Heart left ventricle (tissue), 16 donors: ENCODE measurements at regions not wholly inside any gene's neighbourhood (a gene's known extent, or its start where the extent isn't known, plus 50 kb on each side); places are given as distances from the start of the nearest gene placed in this dataset.

ENCODE experiments used
- ATAC-seq, 4 donors: fragments of 200-7000 bp; cut with Tn5 transposase; one replicate each; pipeline ENCODE4 v1.9.1; 2020 to 2022; ENCODE audit warnings: moderate library complexity in 4 of 4, mild to moderate bottlenecking in 3 of 4, moderate number of reproducible peaks in 1 of 4
- DNase-seq, 5 donors: peaks; one replicate each; pipeline ENCODE4 v3.0.0-alpha.2; 2020
- H3K27ac ChIP-seq, 12 donors: fragments of 200-600 bp; sonication (generic) in 4 of 12; one replicate each; pipeline versions ENCODE4 v1.5.0 to v1.8.0; 2016 to 2022; ENCODE audit warnings: mild to moderate bottlenecking in 2 of 12
- H3K27me3 ChIP-seq, 9 donors: fragments of 200-600 bp; sonication (generic) in 2 of 9; one replicate each; pipeline versions ENCODE4 v1.5.1 to v1.8.0; 2016 to 2022; ENCODE audit warnings: mild to moderate bottlenecking in 3 of 9
- H3K36me3 ChIP-seq, 9 donors: fragments of 200-600 bp; sonication (generic) in 2 of 9; one replicate each; pipeline versions ENCODE4 v1.5.0 to v1.8.0; 2018 to 2022; ENCODE audit warnings: mild to moderate bottlenecking in 2 of 9
- H3K4me1 ChIP-seq, 12 donors: fragments of 200-600 bp; sonication (generic) in 4 of 12; one replicate each; pipeline versions ENCODE4 v1.5.0 to v1.8.0; 2016 to 2022; ENCODE audit warnings: mild to moderate bottlenecking in 3 of 12
- H3K4me3 ChIP-seq, 12 donors: fragments of 200-600 bp; sonication (generic) in 4 of 12; one replicate each; pipeline versions ENCODE4 v1.5.0 to v1.8.0; 2017 to 2022; ENCODE audit warnings: mild to moderate bottlenecking in 9 of 12, moderate library complexity in 4 of 12
- H3K9me3 ChIP-seq, 12 donors: fragments of 200-600 bp; sonication (generic) in 4 of 12; one replicate each; pipeline versions ENCODE4 v1.5.0 to v1.8.0; 2016 to 2022; ENCODE audit warnings: mild to moderate bottlenecking in 1 of 12
- POLR2A ChIP-seq, 2 donors: fragments of 450-650 bp; IDR thresholded peaks; one replicate each; pipeline ENCODE4 v1.6.1; 2017; ENCODE audit warnings: antibody characterized with exemption in 2 of 2, mild to moderate bottlenecking in 2 of 2, moderate library complexity in 2 of 2
- WGBS, 4 donors: extraction: QIAGEN DNeasy Blood & Tissue Kit in 2 of 4; methylation state at CpG; one replicate each; pipeline versions ENCODE4 v1.1.5 to v1.1.7; 2013 to 2018; 5-methylcytosine and 5-hydroxymethylcytosine counted together
- intact Hi-C, 10 donors: fragments of 100-400 bp; cut with DNase I; formaldehyde crosslinking; loops; one replicate each; pipeline versions ENCODE4 v1.11.1 to v1.14.2; 2022
- TF ChIP-seq, protein P1 (sequence below), 12 donors: fragments of 200-600 bp; sonication (generic) in 4 of 12; IDR thresholded peaks; one replicate each; pipeline versions ENCODE4 v1.5.0 to v1.8.0; 2018 to 2022; ENCODE audit warnings: antibody characterized with exemption in 12 of 12, mild to moderate bottlenecking in 5 of 12
- donor health status: ischemic (EF 13 %, LVEDD 7.1; RV severe dilation, severe dysfunction).
- donor health status: healthy with polysubstance abuse.
- donor health status: DM: no; HTN: yes; CAD: no.
- donor health status: DM: no; HTN: no; CAD: no.
- donor health status: ischemic (EF 25% LVEDD 6.9; RV normal size, moderate dysfunction).
- donor health status: ischemic (EF 25% LVEDD 5.7; RV mildly dilated, moderate dysfunction).
- donor health status: healthy.
- donor health status: DM: yes; HTN: yes; CAD: no.
- donor health status: ischemic (EF 35%, LVEDD 5.7; RV mildly dilated, moderate dysfunction).
- donor health status: nonischemic (EF 11% LVEDD 7.7; RV severe dilation, severe dysfunction).
- donor health status: DM: yes; HTN: yes; CAD: no.
- donor health status: PGD.
- donor health status: ischemic (EF 29% LVEDD 5.4; RV normal size, mild dysfunction).
- donor health status: nonischemic (EF 23%, LVEDD 6.1; RV moderate dilation, normal function).

DNA sequence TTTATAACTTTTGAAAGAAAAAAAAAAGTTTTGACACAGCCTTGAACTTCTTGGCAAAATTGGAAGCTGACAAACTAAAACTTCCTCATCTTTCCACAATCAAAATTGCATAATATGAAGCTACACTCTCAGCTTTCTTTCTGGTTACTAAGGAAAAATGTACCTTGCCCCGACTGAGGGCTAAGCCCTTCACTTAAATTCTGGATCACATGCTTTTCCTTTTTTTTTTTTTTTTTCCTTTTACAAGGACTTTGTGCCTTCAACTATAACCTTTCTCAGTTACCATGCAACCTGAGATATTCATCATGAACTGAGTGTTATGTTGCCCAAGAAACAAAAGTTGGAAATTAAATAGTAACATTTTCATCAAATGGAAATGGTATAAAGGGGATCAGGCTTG, 188.5 kb upstream of the CARD18 start:
- H3K36me3 ChIP-seq: no peaks in the 10 kb centered on the region
- DNase-seq: no peak

DNA sequence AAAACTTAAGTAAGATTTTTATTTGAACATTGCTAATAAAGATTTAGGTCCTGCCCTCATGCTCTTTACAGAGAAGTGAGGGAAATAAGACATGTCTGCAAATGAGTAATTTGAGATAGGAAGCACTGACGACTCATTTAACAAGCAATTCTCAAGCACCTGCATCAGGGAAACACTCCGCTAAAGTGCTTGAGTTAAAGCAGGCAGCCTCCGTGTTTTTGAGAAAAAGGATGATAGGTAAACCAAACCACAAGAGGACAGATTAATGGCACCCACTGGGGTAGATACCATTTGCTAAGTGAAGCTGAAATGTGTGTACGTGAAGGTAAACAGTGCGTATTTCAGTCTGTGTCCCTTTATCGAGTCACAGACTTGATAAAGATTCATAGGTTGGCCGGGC, 184.6 kb upstream of the CARD18 start:
- H3K9me3 ChIP-seq: no peaks in the 10 kb centered on the region
- H3K4me3 ChIP-seq: no peak overlapping the region
- no peak for DNase-seq
- H3K27ac ChIP-seq: no peak overlapping the region
- H3K4me1 ChIP-seq: no peaks in the 10 kb centered on the region
- WGBS, 4 donors: 69 to 79% (median 77%) methylated on average over 7 of the region's 7 CpGs
- no peaks in the 10 kb centered on the region for H3K36me3 ChIP-seq
- intact Hi-C loops: no loop called here
- no peak for ATAC-seq
- TF ChIP-seq, protein P1, sequence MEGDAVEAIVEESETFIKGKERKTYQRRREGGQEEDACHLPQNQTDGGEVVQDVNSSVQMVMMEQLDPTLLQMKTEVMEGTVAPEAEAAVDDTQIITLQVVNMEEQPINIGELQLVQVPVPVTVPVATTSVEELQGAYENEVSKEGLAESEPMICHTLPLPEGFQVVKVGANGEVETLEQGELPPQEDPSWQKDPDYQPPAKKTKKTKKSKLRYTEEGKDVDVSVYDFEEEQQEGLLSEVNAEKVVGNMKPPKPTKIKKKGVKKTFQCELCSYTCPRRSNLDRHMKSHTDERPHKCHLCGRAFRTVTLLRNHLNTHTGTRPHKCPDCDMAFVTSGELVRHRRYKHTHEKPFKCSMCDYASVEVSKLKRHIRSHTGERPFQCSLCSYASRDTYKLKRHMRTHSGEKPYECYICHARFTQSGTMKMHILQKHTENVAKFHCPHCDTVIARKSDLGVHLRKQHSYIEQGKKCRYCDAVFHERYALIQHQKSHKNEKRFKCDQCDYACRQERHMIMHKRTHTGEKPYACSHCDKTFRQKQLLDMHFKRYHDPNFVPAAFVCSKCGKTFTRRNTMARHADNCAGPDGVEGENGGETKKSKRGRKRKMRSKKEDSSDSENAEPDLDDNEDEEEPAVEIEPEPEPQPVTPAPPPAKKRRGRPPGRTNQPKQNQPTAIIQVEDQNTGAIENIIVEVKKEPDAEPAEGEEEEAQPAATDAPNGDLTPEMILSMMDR (IDR thresholded peaks at IDR 0.05): no peak
- no peak for TF ChIP-seq POLR2A (IDR thresholded peaks at IDR 0.05)
- no peaks in the 10 kb centered on the region for H3K27me3 ChIP-seq

More for the DNA sequence above, 188.5 kb upstream of the CARD18 start:
- no peak for ATAC-seq
- no peak for TF ChIP-seq POLR2A (IDR thresholded peaks at IDR 0.05)
- TF ChIP-seq, protein P1 (IDR thresholded peaks at IDR 0.05): no peak
- Histone ChIP-seq H3K4me1 (no peaks in the 10 kb centered on the region), H3K27me3 (no peaks in the 10 kb centered on the region), H3K27ac (no peak overlapping the region), H3K9me3 (peaks cover 0 to 3% (median 0%) of the 10 kb centered on the region in 12 donors), H3K4me3 (no peak overlapping the region)
- 72 to 84% (median 80%) methylated on average over 1 of the region's 1 CpG for WGBS, 4 donors
- intact Hi-C loops: no loop called here

DNA sequence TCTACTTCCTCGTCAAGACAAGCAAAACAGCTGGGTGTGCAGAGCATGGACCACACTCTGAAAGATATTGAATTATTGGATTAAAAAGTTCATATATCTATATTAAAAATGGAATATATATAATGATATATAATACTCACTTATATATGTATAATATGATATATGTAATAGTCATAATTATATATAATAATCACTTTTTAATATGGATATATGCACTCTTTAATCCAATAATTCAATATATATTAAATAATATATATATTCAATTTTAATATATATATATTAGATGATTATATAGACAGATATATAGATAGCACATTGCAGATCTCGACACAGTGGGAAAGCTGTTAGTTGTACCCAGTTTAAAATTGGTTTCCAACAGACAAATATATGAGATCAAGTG, 182.1 kb upstream of the CARD18 start:
- Histone ChIP-seq H3K27ac (no peak overlapping the region), H3K9me3 (no peaks in the 10 kb centered on the region), H3K4me1 (no peaks in the 10 kb centered on the region), H3K36me3 (no peaks in the 10 kb centered on the region), H3K4me3 (no peak overlapping the region), H3K27me3 (no peaks in the 10 kb centered on the region)
- TF ChIP-seq POLR2A (IDR thresholded peaks at IDR 0.05): no peak
- TF ChIP-seq, protein P1 (IDR thresholded peaks at IDR 0.05): no peak
- WGBS, 4 donors: 83 to 87% (median 85%) methylated on average over 2 of the region's 2 CpGs
- ATAC-seq (no peak), DNase-seq (no peak)
- intact Hi-C loops: no loop called here

DNA sequence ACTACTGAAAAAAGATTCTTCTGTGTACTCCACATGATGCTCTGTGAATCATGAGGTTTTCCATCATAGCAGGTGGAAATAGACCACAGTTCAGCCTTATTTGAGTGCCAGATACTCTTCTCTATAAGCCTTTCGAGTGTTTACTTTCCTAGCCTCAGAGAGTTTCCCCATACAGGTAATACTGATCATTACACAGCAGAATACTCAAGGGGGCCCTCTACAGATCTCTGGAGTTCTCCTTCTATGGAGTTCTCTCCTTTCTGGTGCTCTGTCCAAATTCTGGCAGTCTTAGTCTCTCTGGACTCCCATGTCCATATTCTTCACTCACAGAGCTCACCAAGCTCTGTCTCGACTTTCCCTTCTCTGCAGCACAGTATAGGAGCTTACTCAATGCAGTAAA, 175.7 kb upstream of the CARD18 start:
- 84 to 94% (median 89%) methylated on average over 2 of the region's 2 CpGs for WGBS, 4 donors
- intact Hi-C loops: no loop called here
- H3K27me3 ChIP-seq: no peaks in the 10 kb centered on the region
- no peak for ATAC-seq
- no peaks in the 10 kb centered on the region for H3K9me3 ChIP-seq
- H3K4me3 ChIP-seq: no peak overlapping the region
- no peak overlapping the region for H3K27ac ChIP-seq
- no peaks in the 10 kb centered on the region for H3K4me1 ChIP-seq
- no peak for DNase-seq
- no peaks in the 10 kb centered on the region for H3K36me3 ChIP-seq
- TF ChIP-seq POLR2A (IDR thresholded peaks at IDR 0.05): no peak
- TF ChIP-seq, protein P1 (IDR thresholded peaks at IDR 0.05): no peak
